ENCODE measurements at regions not wholly inside any gene's neighbourhood (a gene's known extent, or its start where the extent isn't known, plus 50 kb on each side); places are given as distances from the start of the nearest gene placed in this dataset.
"Not testable (repeated sequence)": the region's sequence is repeated elsewhere in the genome, so short reads cannot be mapped to it uniquely, and the experiment has no call there.

GRCh38 chr2:156959481-156959880 is 298.0 kb upstream of the GALNT5 start:
- Mint-ChIP-seq H3K9me3 (ENCODE audit: low read depth) (peaks cover 3% of the 10 kb centered on the region), H3K4me1 (no peaks in the 10 kb centered on the region), H3K27ac (no peak overlapping the region), H3K4me3 (no peak overlapping the region), H3K27me3 (no peaks in the 10 kb centered on the region), H3K36me3 (ENCODE audit: low read depth) (no peaks in the 10 kb centered on the region)
- intact Hi-C loops (cut with DNase I, micrococcal nuclease): no loop called here
- no peak for ATAC-seq
- POLR2A ChIA-PET: no interaction called here
- no peak for DNase-seq
- CTCF ChIA-PET: no interaction called here

GRCh38 chr2:156982615-156983014 is 274.9 kb upstream of the GALNT5 start:
- intact Hi-C loops (cut with DNase I, micrococcal nuclease): no loop called here
- ChIA-PET POLR2A (no interaction called here), CTCF (no interaction called here)
- ATAC-seq (no peak), DNase-seq (no peak)
- H3K9me3 Mint-ChIP-seq (ENCODE audit: low read depth): no peaks in the 10 kb centered on the region
- no peak overlapping the region for H3K4me3 Mint-ChIP-seq
- H3K27me3 Mint-ChIP-seq: no peaks in the 10 kb centered on the region
- H3K4me1 Mint-ChIP-seq: no peaks in the 10 kb centered on the region
- H3K36me3 Mint-ChIP-seq (ENCODE audit: low read depth): no peaks in the 10 kb centered on the region
- no peak overlapping the region for H3K27ac Mint-ChIP-seq

GRCh38 chr2:156986339-156986988 is 271.0 kb upstream of the GALNT5 start:
- no peaks in the 10 kb centered on the region for H3K9me3 Mint-ChIP-seq (ENCODE audit: low read depth)

GRCh38 chr2:156999661-157000060 is 257.8 kb upstream of the GALNT5 start:
- no peak for ATAC-seq
- POLR2A ChIA-PET: no interaction called here
- Mint-ChIP-seq H3K27ac (no peak overlapping the region), H3K36me3 (ENCODE audit: low read depth) (no peaks in the 10 kb centered on the region), H3K4me1 (no peaks in the 10 kb centered on the region), H3K4me3 (no peak overlapping the region), H3K27me3 (no peaks in the 10 kb centered on the region), H3K9me3 (ENCODE audit: low read depth) (peaks cover 2% of the 10 kb centered on the region)
- intact Hi-C loops (cut with DNase I, micrococcal nuclease): no loop called here
- CTCF ChIA-PET: interaction anchor here (0.6 kb wide), 1 partner anchor 667 kb away, joined by 3 read pairs; the partner anchor contains the start of gene NR4A2
- no peak for DNase-seq

More at GRCh38 chr2:156986339-156986988, 271.0 kb upstream of the GALNT5 start:
- DNase-seq (no peak), ATAC-seq (no peak)
- Mint-ChIP-seq H3K36me3 (ENCODE audit: low read depth) (no peaks in the 10 kb centered on the region), H3K27ac (no peak overlapping the region), H3K27me3 (no peaks in the 10 kb centered on the region), H3K4me3 (no peak overlapping the region), H3K4me1 (no peaks in the 10 kb centered on the region)
- POLR2A ChIA-PET: no interaction called here
- intact Hi-C loops (cut with DNase I, micrococcal nuclease): no loop called here
- CTCF ChIA-PET: no interaction called here

- Mint-ChIP-seq H3K36me3 (ENCODE audit: low read depth) (no peaks in the 10 kb centered on the region), H3K9me3 (ENCODE audit: low read depth) (no peaks in the 10 kb centered on the region), H3K4me3 (no peak overlapping the region), H3K27me3 (no peaks in the 10 kb centered on the region), H3K4me1 (no peaks in the 10 kb centered on the region), H3K27ac (no peak overlapping the region)
- intact Hi-C loops (cut with DNase I, micrococcal nuclease): no loop called here
- CTCF ChIA-PET: no interaction called here
- DNase-seq (no peak), ATAC-seq (no peak)
- POLR2A ChIA-PET: no interaction called here
Measured at GRCh38 chr2:157004789-157005188, 252.7 kb upstream of the GALNT5 start.

- Mint-ChIP-seq H3K27me3 (no peaks in the 10 kb centered on the region), H3K4me3 (no peak overlapping the region), H3K36me3 (ENCODE audit: low read depth) (no peaks in the 10 kb centered on the region), H3K27ac (no peak overlapping the region), H3K9me3 (ENCODE audit: low read depth) (no peaks in the 10 kb centered on the region), H3K4me1 (no peaks in the 10 kb centered on the region)
- intact Hi-C loops (cut with DNase I, micrococcal nuclease): no loop called here
- POLR2A ChIA-PET: no interaction called here
- DNase-seq: no peak
- CTCF ChIA-PET: interaction anchor here (0.6 kb wide), 1 partner anchor 411 kb away, joined by 3 read pairs; no protein-coding TSS in a partner anchor
- ATAC-seq: no peak
Measured at GRCh38 chr2:157015015-157015575, 242.4 kb upstream of the GALNT5 start.

GRCh38 chr2:157023264-157023663 is 234.2 kb upstream of the GALNT5 start:
- H3K4me3 Mint-ChIP-seq; intact Hi-C loops (cut with DNase I, micrococcal nuclease); H3K27me3 Mint-ChIP-seq; ATAC-seq; DNase-seq; H3K9me3 Mint-ChIP-seq (ENCODE audit: low read depth); H3K27ac Mint-ChIP-seq; POLR2A ChIA-PET; H3K4me1 Mint-ChIP-seq; H3K36me3 Mint-ChIP-seq (ENCODE audit: low read depth): not testable (repeated sequence)
- CTCF ChIA-PET: interaction anchor here (0.6 kb wide), 1 partner anchor 909 kb away, joined by 3 read pairs; no protein-coding TSS in a partner anchor

- Mint-ChIP-seq H3K27me3 (peaks cover 2% of the 10 kb centered on the region), H3K27ac (no peak overlapping the region), H3K9me3 (ENCODE audit: low read depth) (no peaks in the 10 kb centered on the region), H3K4me1 (no peaks in the 10 kb centered on the region), H3K4me3 (no peak overlapping the region), H3K36me3 (ENCODE audit: low read depth) (no peaks in the 10 kb centered on the region)
- DNase-seq (no peak), ATAC-seq (no peak)
- ChIA-PET CTCF (interaction anchor here (0.6 kb wide), 1 partner anchor 908 kb away, joined by 3 read pairs; no protein-coding TSS in a partner anchor), POLR2A (no interaction called here)
- intact Hi-C loops (cut with DNase I, micrococcal nuclease): no loop called here
Measured at GRCh38 chr2:157024129-157024528, 233.4 kb upstream of the GALNT5 start.

GRCh38 chr2:157032017-157032416 is 225.5 kb upstream of the GALNT5 start:
- Mint-ChIP-seq H3K4me1 (no peaks in the 10 kb centered on the region), H3K27me3 (no peaks in the 10 kb centered on the region), H3K36me3 (ENCODE audit: low read depth) (no peaks in the 10 kb centered on the region), H3K9me3 (ENCODE audit: low read depth) (no peaks in the 10 kb centered on the region), H3K27ac (no peak overlapping the region), H3K4me3 (no peak overlapping the region)
- DNase-seq: no peak
- peak; percentile 47 for ATAC-seq
- ChIA-PET CTCF (interaction anchor here (1.3 kb wide), 1 partner anchor 11 kb away, joined by 4 read pairs; no protein-coding TSS in a partner anchor), POLR2A (no interaction called here)
- intact Hi-C loops (cut with DNase I, micrococcal nuclease): no loop called here

- Mint-ChIP-seq H3K36me3 (ENCODE audit: low read depth) (no peaks in the 10 kb centered on the region), H3K4me1 (no peaks in the 10 kb centered on the region), H3K9me3 (ENCODE audit: low read depth) (no peaks in the 10 kb centered on the region), H3K27me3 (no peaks in the 10 kb centered on the region), H3K4me3 (no peak overlapping the region), H3K27ac (no peak overlapping the region)
- DNase-seq (no peak), ATAC-seq (no peak)
- ChIA-PET CTCF (no interaction called here), POLR2A (no interaction called here)
- intact Hi-C loops (cut with DNase I, micrococcal nuclease): no loop called here
Measured at GRCh38 chr2:157036726-157037125, 220.8 kb upstream of the GALNT5 start.

GRCh38 chr2:157043786-157044185 is 213.7 kb upstream of the GALNT5 start:
- ATAC-seq: no peak
- CTCF ChIA-PET: no interaction called here
- H3K27ac Mint-ChIP-seq: no peak overlapping the region
- no peaks in the 10 kb centered on the region for H3K9me3 Mint-ChIP-seq (ENCODE audit: low read depth)
- intact Hi-C loops (cut with DNase I, micrococcal nuclease): no loop called here
- peaks cover 2% of the 10 kb centered on the region for H3K27me3 Mint-ChIP-seq
- DNase-seq: no peak
- POLR2A ChIA-PET: no interaction called here
- H3K4me1 Mint-ChIP-seq: no peaks in the 10 kb centered on the region
- no peak overlapping the region for H3K4me3 Mint-ChIP-seq
- H3K36me3 Mint-ChIP-seq (ENCODE audit: low read depth): no peaks in the 10 kb centered on the region

- Mint-ChIP-seq H3K36me3 (ENCODE audit: low read depth) (no peaks in the 10 kb centered on the region), H3K27ac (no peak overlapping the region), H3K4me3 (no peak overlapping the region), H3K27me3 (peaks cover 2% of the 10 kb centered on the region), H3K9me3 (ENCODE audit: low read depth) (no peaks in the 10 kb centered on the region), H3K4me1 (no peaks in the 10 kb centered on the region)
- ChIA-PET POLR2A (no interaction called here), CTCF (no interaction called here)
- intact Hi-C loops (cut with DNase I, micrococcal nuclease): no loop called here
- DNase-seq (no peak), ATAC-seq (no peak)
Measured at GRCh38 chr2:157046396-157046795, 211.1 kb upstream of the GALNT5 start.

All from activated CD4-positive, alpha-beta T cell treated with anti-CD3 and anti-CD28 coated beads for 36 hours (primary cell).